ENCODE measurements at regions not wholly inside any gene's neighbourhood (a gene's known extent, or its start where the extent isn't known, plus 50 kb on each side); places are given as distances from the start of the nearest gene placed in this dataset.
"Not testable (repeated sequence)": the region's sequence is repeated elsewhere in the genome, so short reads cannot be mapped to it uniquely, and the experiment has no call there.

DNA sequence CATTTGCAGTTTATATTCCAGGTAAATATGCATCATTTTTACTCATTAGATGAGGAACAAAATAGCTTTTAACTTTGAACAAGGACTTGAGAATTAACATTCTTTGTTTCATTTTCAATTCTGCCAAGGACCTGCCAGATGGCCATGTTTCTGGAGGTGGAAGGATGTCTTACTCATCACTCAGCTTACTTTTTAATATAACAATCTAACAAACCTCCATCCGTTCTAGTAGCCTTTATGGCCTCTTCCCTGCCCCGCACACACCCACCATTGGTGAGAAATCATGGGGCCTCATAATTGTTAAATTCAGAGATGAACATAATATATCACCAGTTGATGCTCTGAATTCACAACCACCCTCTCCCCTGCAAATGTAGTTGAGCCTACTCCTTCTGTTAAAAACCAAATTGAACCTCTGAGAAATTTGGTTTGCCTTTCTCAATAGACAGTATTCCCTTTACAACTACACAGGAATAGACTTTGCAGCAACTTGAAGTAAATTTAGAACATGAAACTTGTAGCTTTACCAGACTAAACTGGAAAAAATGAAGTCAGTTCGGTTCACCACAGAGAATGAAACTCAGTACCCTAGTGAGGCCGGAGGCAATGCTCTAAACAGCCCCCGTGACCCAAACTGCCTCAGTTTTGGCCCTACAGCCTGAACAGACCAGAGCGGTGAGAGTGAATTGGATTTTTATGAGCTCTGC is 50.1 kb upstream of the ACSL4 start:
- DNase-seq (ENCODE audit: low spot score), result no peak
- no peak for ATAC-seq

- ATAC-seq, result no peak
- no peak for DNase-seq (ENCODE audit: low spot score)
These were observed 50.6 kb upstream of the ACSL4 start for GRCh38 chrX:109783701-109784079.

DNA sequence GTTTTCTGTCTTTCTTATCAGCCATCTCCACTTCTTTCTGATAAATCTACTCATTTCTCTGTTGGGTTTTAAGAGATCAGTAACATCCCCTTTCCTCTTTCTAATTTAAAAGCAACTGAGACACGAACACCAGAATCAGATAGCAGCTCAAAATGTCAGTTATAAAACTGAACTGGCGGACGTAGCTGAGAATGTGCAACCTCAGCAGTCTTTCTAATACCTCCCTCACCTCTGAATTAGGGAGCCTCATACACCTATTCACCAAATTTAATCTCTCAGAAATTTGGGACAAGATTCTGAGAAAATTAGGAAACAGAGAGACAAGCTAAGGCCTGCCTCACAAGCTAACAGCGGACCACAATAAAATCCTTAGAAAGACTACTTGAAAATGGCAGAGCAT is 52.0 kb upstream of the ACSL4 start:
- ATAC-seq (no peak), DNase-seq (ENCODE audit: low spot score) (no peak)

DNA sequence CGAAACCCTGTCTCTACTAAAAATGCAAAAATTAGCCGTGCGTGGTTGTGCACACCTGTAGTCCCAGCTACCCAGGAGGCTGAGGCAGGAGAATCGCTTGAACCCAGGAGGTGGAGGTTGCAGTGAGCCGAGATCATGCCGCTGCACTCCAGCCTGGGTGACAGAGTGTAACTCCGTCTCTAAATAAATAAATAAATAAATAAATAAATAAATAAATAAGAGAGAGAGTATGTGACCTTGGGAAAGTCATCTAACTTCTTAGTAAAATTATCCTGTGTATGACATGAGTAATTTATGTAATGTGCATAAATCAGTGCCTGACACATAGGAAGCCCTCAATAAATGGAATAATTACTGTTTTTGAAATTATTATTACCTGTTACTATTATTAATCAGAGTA is 57.5 kb upstream of the ACSL4 start:
- not testable (repeated sequence) for ATAC-seq; DNase-seq (ENCODE audit: low spot score)

DNA sequence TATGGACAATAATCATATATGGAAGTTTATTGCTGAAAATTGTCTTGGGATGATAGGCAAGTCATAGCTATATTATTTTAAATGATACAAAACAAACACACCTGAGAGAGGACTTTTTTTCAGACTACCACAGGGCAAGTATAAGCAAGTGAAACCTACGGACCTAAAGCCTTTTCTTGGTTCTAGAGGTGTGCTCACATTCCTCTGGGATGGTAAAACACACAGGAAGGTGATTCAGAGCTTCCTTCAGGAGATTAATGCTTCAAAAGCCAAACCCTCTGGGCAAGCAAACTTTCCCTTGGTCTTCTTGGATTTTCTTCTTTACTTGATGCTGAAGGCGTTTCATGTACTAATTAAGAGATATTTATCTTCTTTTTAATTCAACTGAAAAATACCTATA is 60.1 kb upstream of the ACSL4 start:
- DNase-seq (ENCODE audit: low spot score) (no peak), ATAC-seq (no peak)

GRCh38 chrX:109795682-109796081 is 62.6 kb upstream of the ACSL4 start:
- no peak for ATAC-seq

DNA sequence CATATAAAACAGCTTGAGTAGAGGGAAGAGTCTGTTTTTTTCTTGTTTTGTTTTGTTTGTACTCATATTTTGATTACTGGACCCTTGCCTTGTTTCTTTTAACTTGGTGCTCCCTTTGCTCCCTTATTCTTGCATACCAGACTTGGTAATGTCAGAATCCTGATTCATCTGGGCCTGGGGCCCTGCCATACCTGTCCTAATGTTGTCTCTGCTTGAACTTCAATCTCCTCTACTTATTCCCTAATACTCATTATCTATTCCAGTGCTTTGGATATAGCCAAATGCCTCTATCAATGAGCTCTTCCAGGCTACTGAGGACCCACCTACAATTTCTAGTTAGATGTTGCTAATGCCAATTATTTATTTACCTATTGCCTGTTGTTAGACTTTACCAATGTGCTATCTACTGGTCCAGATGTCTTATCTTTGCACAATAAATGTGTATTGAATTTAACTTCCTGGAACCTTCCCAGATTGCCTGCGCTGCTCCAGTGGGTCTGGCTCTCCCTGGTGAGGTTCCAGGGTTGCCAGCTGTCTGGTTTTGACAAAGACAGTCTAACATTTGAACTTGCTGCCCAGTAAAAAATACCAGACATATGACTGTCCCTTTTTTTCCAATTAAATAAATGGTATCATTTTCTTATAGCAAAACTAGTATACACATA is 64.4 kb upstream of the ACSL4 start:
- ATAC-seq (peak; percentile 78), DNase-seq (ENCODE audit: low spot score) (peak; percentile 42)

More at GRCh38 chrX:109795682-109796081, 62.6 kb upstream of the ACSL4 start:
- no peak for DNase-seq (ENCODE audit: low spot score)

DNA sequence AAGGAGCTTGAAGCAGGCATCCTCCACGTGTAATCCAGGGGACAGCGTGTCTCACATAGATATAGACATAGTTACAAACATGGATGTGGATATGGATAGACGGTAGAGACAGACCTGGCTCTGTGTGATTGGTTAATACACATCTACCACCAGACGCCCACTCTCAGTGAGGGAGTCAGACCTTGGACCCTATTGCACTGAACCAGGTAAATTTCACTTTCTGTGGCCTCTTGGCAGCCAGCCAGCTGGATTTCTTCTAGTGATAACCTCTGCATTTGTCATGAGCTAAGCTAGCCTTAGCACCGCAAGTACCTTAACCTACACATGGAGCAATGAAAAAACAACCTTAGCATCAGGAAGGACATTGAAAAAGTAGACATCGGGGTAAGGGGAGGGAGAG is 79.2 kb upstream of the ACSL4 start:
- ATAC-seq, result no peak
- DNase-seq (ENCODE audit: low spot score), result no peak

DNA sequence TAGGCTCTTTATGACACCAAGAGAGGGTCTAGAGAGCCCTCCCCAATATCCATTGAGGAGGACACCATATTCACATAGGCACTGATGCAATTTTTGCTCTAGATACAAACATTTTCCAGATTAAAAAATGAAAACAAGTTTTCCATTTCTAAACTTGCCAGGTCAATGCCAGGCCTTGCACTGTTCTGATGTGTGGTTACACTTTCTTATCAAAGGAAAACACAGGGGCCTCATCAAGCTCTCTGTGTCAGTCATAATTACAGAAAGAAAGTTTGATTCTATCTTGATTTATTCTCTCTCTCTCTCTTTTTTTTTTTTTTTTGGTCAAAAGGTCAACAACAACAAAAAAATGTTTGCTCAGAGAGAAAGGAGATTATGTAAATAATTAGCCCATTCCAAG is 80.2 kb upstream of the ACSL4 start:
- DNase-seq (ENCODE audit: low spot score), result no peak
- ATAC-seq, result no peak

- ATAC-seq (no peak), DNase-seq (ENCODE audit: low spot score) (no peak)
These were observed 85.9 kb upstream of the ACSL4 start for GRCh38 chrX:109818976-109819375.

- DNase-seq (ENCODE audit: low spot score) (no peak), ATAC-seq (no peak)
These were observed 89.8 kb upstream of the ACSL4 start for GRCh38 chrX:109822861-109823260.

DNA sequence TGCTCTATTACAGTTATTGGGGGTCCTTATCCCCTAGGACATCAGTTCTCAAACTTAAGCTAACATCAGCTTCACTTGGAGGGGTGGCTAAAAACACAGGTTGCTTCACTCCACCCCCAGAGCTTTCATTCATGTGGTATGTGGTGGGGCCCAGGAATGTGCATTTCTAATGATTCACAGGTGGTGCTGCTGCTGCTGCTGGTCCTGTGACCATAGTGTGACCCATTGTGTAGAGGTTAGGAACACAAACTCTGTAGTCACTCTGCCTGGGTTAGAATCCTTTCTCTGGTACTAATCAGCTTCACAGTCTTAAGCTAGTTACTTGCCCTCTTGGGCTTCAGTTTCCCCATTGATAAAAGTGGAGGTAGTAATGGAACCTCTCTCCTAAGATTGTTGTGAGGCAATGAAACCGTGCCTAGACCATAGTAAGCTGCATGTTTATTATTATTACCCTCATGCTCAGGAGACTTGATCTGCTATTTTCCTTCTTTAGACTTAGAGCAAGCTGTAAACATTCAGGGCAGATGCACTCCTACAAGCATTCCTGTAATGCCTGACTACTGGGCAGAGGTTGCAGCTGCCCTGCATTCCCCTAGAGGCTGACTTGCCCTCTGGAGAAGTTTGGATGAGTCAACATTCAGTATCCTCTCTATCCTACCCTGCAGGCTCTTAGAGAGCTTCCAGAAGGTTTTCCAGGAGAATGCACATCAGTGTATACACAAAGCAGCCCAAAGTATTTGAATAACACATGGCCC is 94.1 kb upstream of the ACSL4 start:
- no peak for ATAC-seq

GRCh38 chrX:109827772-109828171 is 94.7 kb upstream of the ACSL4 start:
- ATAC-seq, result no peak
- DNase-seq (ENCODE audit: low spot score), result no peak

More for the DNA sequence above, 94.1 kb upstream of the ACSL4 start:
- DNase-seq (ENCODE audit: low spot score), result no peak

DNA sequence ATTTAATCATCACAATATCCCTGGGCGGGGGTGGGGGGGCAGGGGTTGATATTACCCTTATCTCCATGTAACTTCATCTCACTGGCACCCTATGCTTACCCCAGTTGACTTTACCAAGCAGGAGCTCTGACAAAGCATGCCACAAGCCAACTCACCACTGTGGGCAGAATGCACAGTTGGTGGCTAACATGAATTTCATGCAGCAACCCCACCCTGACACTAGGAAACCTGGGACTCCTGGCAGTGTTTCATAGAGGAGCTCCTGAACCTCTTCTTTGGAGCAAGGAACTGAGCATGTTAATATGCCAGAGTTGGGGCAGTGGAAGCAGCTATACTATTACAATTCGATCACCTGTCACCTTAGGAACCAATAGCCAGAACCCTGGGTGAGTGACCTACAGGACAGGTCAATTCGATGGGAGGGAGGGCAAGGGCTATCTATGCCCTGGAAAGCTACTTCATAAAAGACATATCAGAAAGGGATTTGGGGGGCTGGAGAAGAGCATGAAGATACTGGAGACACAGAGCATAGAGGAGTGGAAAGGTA is 97.2 kb upstream of the ACSL4 start:
- ATAC-seq (peak; percentile 55), DNase-seq (ENCODE audit: low spot score) (no peak)

DNA sequence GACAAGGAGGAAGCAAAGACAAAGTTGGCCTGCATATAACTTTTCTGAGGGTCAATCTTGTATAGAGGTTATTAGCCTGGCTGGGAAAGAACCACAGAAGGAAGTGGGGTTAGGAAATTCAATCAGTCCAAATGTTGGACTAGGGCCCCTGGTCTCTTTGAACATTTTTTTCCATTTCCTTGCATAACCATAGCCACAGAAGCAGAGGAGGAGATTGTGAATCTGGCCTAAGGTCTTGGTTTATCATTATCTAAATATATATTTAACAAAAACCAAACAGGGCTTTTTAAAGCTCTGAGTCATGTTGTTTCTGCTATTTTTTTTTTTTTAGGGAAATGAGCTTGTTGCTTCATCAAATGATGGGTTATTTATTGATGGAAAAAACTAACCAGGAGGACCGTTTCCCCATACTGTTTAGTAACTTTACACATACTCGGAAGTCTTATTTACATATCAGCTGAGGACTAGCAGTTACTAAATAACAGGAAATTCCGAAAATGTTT is 97.7 kb upstream of the ACSL4 start:
- ATAC-seq, result peak; percentile 67
- DNase-seq (ENCODE audit: low spot score), result no peak

DNA sequence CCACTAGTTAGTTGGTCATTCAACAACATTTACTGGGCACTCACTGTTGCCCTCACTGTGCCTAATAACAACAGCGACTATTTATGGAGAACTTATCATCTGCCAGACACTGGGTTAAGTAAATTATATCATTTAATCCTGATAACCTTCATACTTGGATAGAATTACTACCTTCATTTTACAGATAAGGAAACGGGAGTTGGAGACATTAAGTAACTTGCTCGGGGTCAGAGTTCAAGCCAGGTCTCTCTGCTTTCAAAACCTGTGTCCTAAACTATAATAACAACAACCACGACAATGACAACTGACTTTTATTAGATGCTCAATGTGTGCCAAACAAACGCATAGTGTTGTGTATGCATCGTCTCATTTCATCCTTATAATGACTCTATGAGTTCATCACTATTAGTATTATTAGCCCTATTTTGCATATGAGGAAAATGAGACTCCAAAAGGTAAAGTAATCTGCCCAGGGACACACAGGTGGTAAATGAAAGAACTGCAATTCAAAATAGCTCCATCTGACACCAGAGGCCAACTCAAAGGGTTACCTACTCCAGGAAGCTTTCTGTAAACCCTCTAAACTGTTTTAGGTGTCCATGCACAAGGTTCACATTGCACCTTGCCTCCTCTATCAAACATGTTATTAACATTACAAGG is 98.4 kb upstream of the ACSL4 start:
- no peak for DNase-seq (ENCODE audit: low spot score)
- no peak for ATAC-seq

DNA sequence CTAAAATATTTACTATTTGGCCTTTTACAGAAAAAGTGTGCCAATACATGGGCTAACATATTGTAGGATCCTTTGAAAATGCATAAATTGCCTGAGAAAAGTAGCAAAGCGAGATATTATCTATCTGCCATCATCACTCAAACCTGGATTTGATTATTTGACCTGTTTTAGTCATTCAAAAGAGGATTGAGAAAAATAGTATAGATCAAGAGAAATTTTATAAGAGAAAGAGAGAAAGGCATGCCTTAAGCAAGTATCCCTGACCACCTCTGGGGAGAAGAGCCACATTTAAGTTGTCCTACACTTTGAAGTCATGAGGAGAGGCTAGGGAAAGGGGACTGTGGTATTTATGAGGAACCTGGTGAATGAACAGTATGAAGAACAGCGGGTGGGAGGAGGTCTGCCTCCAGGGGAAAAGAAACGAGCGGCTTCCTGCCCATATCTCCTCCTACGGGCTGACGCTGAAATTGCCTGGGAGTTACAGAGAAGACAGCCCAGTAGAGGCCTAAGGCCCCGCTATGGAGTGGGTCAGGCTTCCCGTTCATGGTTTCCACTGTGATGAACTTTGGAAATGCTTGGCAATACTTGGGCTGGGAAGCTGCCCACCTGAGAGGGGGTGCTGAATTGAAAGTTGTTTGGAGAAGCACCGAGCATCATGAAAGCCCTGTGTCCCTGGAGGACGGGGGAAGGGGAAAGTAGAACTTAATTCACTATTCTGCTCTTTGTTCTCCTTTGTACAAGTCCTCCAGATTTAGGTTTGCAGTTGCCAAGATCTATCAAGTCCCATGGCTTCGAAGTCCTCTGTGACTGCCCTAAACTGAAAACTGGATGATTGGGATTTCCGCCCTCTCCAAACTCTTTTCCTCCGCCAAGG is 106.9 kb upstream of the ACSL4 start:
- ATAC-seq (no peak), DNase-seq (ENCODE audit: low spot score) (no peak)

GRCh38 chrX:109840585-109840984 is 107.5 kb upstream of the ACSL4 start:
- no peak for ATAC-seq
- DNase-seq (ENCODE audit: low spot score), result no peak

- no peak for ATAC-seq
These were observed 108.2 kb upstream of the ACSL4 start for GRCh38 chrX:109841257-109841656.

More at GRCh38 chrX:109841257-109841656, 108.2 kb upstream of the ACSL4 start:
- no peak for DNase-seq (ENCODE audit: low spot score)
